ENCODE measurements at regions not wholly inside any gene's neighbourhood (a gene's known extent, or its start where the extent isn't known, plus 50 kb on each side); places are given as distances from the start of the nearest gene placed in this dataset.

DNA sequence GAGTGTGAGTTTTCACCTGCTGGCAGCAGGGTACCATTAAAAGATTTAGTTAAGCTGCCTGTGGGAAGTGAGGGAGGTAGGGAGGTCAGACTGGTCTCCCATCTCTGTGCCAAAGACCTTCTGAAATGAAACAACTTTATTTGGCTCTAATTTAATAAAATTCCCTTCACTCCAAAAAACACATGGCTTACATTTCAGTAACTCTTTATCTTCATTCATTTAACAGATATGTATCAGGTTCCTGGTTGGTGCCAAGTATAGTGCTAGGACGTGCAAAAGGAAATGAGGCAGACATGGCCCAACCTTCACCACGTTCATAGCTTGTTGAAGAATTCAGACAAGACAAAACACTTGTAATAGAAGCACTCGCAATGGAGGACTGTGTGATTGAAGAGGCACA, 282.3 kb downstream of the SEC16B start:
- Histone ChIP-seq H3F3A (ENCODE audit: low read length, unreplicated experiment) (no peaks in the 10 kb centered on the region), H3K4me1 (ENCODE audit: insufficient read depth, low read length) (no peaks in the 10 kb centered on the region), H2AFZ (ENCODE audit: low read length) (no peak overlapping the region), H3K4me3 (ENCODE audit: low read length) (no peak overlapping the region), H3K4me2 (ENCODE audit: low read length) (no peak overlapping the region), H3K27ac (ENCODE audit: low read length) (no peak overlapping the region), H3K36me3 (ENCODE audit: low read depth, low read length) (no peaks in the 10 kb centered on the region), H3K9ac (ENCODE audit: low read length) (no peak overlapping the region), H3K9me3 (ENCODE audit: low read length) (no peaks in the 10 kb centered on the region), H3K27me3 (ENCODE audit: low read length) (no peaks in the 10 kb centered on the region), H4K20me1 (ENCODE audit: low read length) (no peaks in the 10 kb centered on the region), H3K9me2 (replicated peaks; ENCODE audit: low read length) (no peaks in the 10 kb centered on the region), H3K79me2 (ENCODE audit: low read length) (no peaks in the 10 kb centered on the region)
- intact Hi-C loops (cut with micrococcal nuclease): no loop called here
- CTCF ChIA-PET: no interaction called here
- TF ChIP-seq, protein P1, sequence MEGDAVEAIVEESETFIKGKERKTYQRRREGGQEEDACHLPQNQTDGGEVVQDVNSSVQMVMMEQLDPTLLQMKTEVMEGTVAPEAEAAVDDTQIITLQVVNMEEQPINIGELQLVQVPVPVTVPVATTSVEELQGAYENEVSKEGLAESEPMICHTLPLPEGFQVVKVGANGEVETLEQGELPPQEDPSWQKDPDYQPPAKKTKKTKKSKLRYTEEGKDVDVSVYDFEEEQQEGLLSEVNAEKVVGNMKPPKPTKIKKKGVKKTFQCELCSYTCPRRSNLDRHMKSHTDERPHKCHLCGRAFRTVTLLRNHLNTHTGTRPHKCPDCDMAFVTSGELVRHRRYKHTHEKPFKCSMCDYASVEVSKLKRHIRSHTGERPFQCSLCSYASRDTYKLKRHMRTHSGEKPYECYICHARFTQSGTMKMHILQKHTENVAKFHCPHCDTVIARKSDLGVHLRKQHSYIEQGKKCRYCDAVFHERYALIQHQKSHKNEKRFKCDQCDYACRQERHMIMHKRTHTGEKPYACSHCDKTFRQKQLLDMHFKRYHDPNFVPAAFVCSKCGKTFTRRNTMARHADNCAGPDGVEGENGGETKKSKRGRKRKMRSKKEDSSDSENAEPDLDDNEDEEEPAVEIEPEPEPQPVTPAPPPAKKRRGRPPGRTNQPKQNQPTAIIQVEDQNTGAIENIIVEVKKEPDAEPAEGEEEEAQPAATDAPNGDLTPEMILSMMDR (conservative IDR thresholded peaks at IDR 0.05; ENCODE audit: low read depth, low read length): no peak
- no peak for TF ChIP-seq EZH2phosphoT487 (IDR thresholded peaks at IDR 0.05; ENCODE audit: borderline replicate concordance, low read length)
- TF ChIP-seq EZH2 (IDR thresholded peaks at IDR 0.05; ENCODE audit: low read length, unreplicated experiment): no peak
- POLR2A ChIA-PET (ENCODE audit: unreplicated experiment): no interaction called here
- DNase-seq (no peak), ATAC-seq (no peak)
- no TSS peak for BruUV-seq (replicated peaks)

DNA sequence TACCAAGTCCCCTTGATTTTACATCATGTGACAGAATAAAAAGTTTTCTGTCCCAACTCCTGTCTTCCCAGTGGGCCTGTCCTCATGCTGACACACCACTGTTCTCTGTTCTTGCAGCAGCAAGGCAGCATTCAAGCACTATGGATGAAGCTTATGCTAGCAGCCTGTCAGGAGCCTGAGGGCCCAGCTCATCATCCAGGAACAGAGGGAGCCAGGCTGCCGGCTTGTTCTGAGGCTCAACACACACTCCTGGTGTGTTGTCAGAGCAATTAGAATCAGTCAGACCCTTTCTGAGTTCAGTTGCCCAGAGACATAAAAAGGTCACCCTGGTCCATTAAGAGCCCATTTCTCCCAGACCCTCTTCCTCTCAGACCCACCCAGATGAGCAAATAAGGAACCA, 282.9 kb downstream of the SEC16B start:
- H3F3A ChIP-seq (ENCODE audit: low read length, unreplicated experiment): no peaks in the 10 kb centered on the region
- ChIA-PET POLR2A (ENCODE audit: unreplicated experiment) (no interaction called here), CTCF (no interaction called here)
- no peaks in the 10 kb centered on the region for H3K9me2 ChIP-seq (replicated peaks; ENCODE audit: low read length)
- intact Hi-C loops (cut with micrococcal nuclease): no loop called here
- no peaks in the 10 kb centered on the region for H3K4me1 ChIP-seq (ENCODE audit: insufficient read depth, low read length)
- no peak overlapping the region for H2AFZ ChIP-seq (ENCODE audit: low read length)
- H3K36me3 ChIP-seq (ENCODE audit: low read depth, low read length): no peaks in the 10 kb centered on the region
- H3K27me3 ChIP-seq (ENCODE audit: low read length): no peaks in the 10 kb centered on the region
- no TSS peak for BruUV-seq (replicated peaks)
- H3K9ac ChIP-seq (ENCODE audit: low read length): no peak overlapping the region
- H3K27ac ChIP-seq (ENCODE audit: low read length): no peak overlapping the region
- TF ChIP-seq EZH2phosphoT487 (IDR thresholded peaks at IDR 0.05; ENCODE audit: borderline replicate concordance, low read length) (no peak), EZH2 (IDR thresholded peaks at IDR 0.05; ENCODE audit: low read length, unreplicated experiment) (no peak)
- TF ChIP-seq, protein P1 (conservative IDR thresholded peaks at IDR 0.05; ENCODE audit: low read depth, low read length): no peak
- no peak for ATAC-seq
- H4K20me1 ChIP-seq (ENCODE audit: low read length): no peaks in the 10 kb centered on the region
- H3K4me2 ChIP-seq (ENCODE audit: low read length): no peak overlapping the region
- H3K4me3 ChIP-seq (ENCODE audit: low read length): no peak overlapping the region
- no peaks in the 10 kb centered on the region for H3K9me3 ChIP-seq (ENCODE audit: low read length)
- DNase-seq: no peak
- no peaks in the 10 kb centered on the region for H3K79me2 ChIP-seq (ENCODE audit: low read length)

DNA sequence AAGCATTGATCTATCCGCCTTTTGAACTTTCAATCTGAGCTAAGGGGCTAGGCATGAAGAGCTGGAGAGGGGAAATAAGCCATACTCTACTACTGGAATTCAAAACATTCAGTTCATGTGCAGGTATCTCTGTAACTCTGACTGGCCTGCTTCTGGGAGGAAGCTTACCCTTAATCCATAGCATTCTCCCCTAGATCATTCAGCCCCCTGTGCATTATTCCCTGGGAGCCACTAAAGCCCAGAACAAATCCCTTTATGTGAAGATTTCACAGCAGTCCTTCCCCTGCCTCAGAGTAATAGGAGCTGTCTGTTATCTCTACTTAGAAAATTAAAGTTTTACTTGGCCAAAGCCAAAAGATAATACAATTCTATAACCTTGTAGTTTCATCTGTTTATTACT, 300.7 kb downstream of the SEC16B start:
- BruUV-seq (replicated peaks): no TSS peak
- intact Hi-C loops (cut with micrococcal nuclease): no loop called here
- H2AFZ ChIP-seq (ENCODE audit: low read length): no peak overlapping the region
- H3K79me2 ChIP-seq (ENCODE audit: low read length): no peaks in the 10 kb centered on the region
- H3K36me3 ChIP-seq (ENCODE audit: low read depth, low read length): no peaks in the 10 kb centered on the region
- no peaks in the 10 kb centered on the region for H3K9me2 ChIP-seq (replicated peaks; ENCODE audit: low read length)
- H3K27ac ChIP-seq (ENCODE audit: low read length): no peak overlapping the region
- no peaks in the 10 kb centered on the region for H3K9me3 ChIP-seq (ENCODE audit: low read length)
- no peak for ATAC-seq
- no peaks in the 10 kb centered on the region for H3K4me1 ChIP-seq (ENCODE audit: insufficient read depth, low read length)
- H3K4me3 ChIP-seq (ENCODE audit: low read length): no peak overlapping the region
- H3K9ac ChIP-seq (ENCODE audit: low read length): no peak overlapping the region
- DNase-seq: no peak
- no peaks in the 10 kb centered on the region for H3F3A ChIP-seq (ENCODE audit: low read length, unreplicated experiment)
- no peak for TF ChIP-seq EZH2phosphoT487 (IDR thresholded peaks at IDR 0.05; ENCODE audit: borderline replicate concordance, low read length)
- no peak for TF ChIP-seq EZH2 (IDR thresholded peaks at IDR 0.05; ENCODE audit: low read length, unreplicated experiment)
- TF ChIP-seq, protein P1 (conservative IDR thresholded peaks at IDR 0.05; ENCODE audit: low read depth, low read length): no peak
- H3K27me3 ChIP-seq (ENCODE audit: low read length): 0 out of 2 replicates have a peak, but pooled peaks cover 5% of the 10 kb centered on the region
- ChIA-PET POLR2A (ENCODE audit: unreplicated experiment) (no interaction called here), CTCF (no interaction called here)
- H3K4me2 ChIP-seq (ENCODE audit: low read length): no peak overlapping the region
- H4K20me1 ChIP-seq (ENCODE audit: low read length): no peaks in the 10 kb centered on the region

Data from PC-3 (cell line).